NT2/D1 (cell line): ENCODE measurements at regions not wholly inside any gene's neighbourhood (a gene's known extent, or its start where the extent isn't known, plus 50 kb on each side); places are given as distances from the start of the nearest gene placed in this dataset.

Source experiments
- DNase-seq: peaks from one replicate; pipeline ENCODE4 v3.0.0-alpha.2; 2011; ENCODE audit warnings: low read depth, low spot score
- H3K27me3 ChIP-seq: 2 replicates; pipeline ENCODE4 v1.6.0; 2011; ENCODE audit warnings: mild to moderate bottlenecking; ENCODE audit not compliant: insufficient read length, insufficient read depth
- H3K36me3 ChIP-seq: 2 replicates; pipeline ENCODE4 v1.6.1; 2011; ENCODE audit warnings: mild to moderate bottlenecking, low read length, mixed read lengths; ENCODE audit not compliant: insufficient read depth, insufficient read length
- H3K4me1 ChIP-seq: 2 replicates; pipeline ENCODE4 v1.5.1; 2011; ENCODE audit not compliant: insufficient read depth, insufficient read length
- H3K4me3 ChIP-seq: 2 replicates; pipeline ENCODE4 v1.5.1; 2011; ENCODE audit warnings: low read depth; ENCODE audit not compliant: insufficient read length
- H3K9ac ChIP-seq: 2 replicates; pipeline ENCODE4 v1.6.0; 2011; ENCODE audit warnings: low read depth; ENCODE audit not compliant: insufficient read length
- H3K9me3 ChIP-seq: 2 replicates; pipeline ENCODE4 v1.5.1; 2011; ENCODE audit warnings: mild to moderate bottlenecking, low read length; ENCODE audit not compliant: insufficient read depth
- SUZ12 ChIP-seq: IDR thresholded peaks from 2 replicates; pipeline ENCODE4 v1.6.1; 2011; ENCODE audit not compliant: insufficient read length, insufficient read depth; ENCODE audit errors: extremely low read depth
- YY1 ChIP-seq: IDR thresholded peaks from 2 replicates; pipeline ENCODE4 v1.6.1; 2011; ENCODE audit not compliant: insufficient read length, insufficient read depth
- ZNF274 ChIP-seq: IDR thresholded peaks from 2 replicates; pipeline ENCODE4 v1.6.1; 2011; ENCODE audit warnings: mild to moderate bottlenecking, low read depth, low read length

DNA sequence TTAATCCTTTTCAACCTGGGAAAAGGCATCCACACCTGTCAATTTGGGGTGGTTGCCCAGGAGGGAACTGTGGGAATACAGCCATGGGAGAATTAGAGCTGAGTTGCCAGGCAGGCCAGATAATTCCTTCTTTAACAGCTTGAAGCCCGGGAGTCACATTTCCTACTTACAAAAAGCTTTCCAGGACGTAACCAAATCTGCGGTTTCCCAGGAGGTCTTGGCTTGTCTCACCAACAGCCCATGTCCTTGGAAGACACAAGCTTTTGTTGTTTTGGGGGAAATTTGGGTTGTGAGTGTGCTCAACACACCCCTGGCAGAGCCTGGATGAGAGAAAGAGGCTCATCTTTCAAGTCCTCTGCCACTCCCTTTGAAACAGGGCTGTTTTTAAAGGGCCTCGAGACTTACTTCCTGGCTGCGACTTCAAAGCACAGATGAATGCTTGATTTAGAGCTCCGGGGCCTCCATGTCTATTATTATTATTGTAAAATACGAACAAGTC, 465.9 kb upstream of the BTBD3 start:
- Histone ChIP-seq H3K27me3 (no peaks in the 10 kb centered on the region), H3K4me3 (no peak overlapping the region), H3K36me3 (no peaks in the 10 kb centered on the region), H3K9ac (no peak overlapping the region), H3K4me1 (no peaks in the 10 kb centered on the region), H3K9me3 (0 out of 2 replicates have a peak, but pooled peaks cover 8% of the 10 kb centered on the region)
- no peak for TF ChIP-seq ZNF274
- TF ChIP-seq YY1: no peak
- no peak for TF ChIP-seq SUZ12
- no peak for DNase-seq

DNA sequence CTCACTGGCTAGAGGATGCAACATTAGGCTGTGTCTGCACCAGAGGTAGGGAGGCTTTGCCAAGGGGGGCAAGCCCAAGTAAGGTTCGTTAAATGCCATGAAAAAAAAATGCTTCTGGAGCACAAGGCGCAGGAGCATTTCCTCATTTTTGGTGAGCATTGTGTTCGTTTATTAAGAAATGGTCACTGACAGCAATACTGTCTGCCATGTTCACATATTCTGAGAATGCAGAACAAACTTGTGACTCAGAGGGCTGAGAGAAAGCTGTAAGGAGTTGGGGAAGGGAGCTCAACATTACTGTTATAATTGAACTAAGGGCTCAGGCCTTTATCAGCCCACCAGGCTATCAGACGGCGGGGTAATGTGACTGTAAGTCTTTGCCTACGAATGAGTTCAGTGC, 465.4 kb upstream of the BTBD3 start:
- Histone ChIP-seq H3K9me3 (0 out of 2 replicates have a peak, but pooled peaks cover 8% of the 10 kb centered on the region), H3K36me3 (no peaks in the 10 kb centered on the region), H3K4me3 (no peak overlapping the region), H3K9ac (no peak overlapping the region), H3K4me1 (no peaks in the 10 kb centered on the region), H3K27me3 (no peaks in the 10 kb centered on the region)
- DNase-seq: no peak
- no peak for TF ChIP-seq YY1
- TF ChIP-seq SUZ12: no peak
- TF ChIP-seq ZNF274: no peak

GRCh38 chr20:11453430-11453829, 464.3 kb upstream of the BTBD3 start:
- Histone ChIP-seq H3K9me3 (0 out of 2 replicates have a peak, but pooled peaks cover 8% of the 10 kb centered on the region), H3K4me1 (no peaks in the 10 kb centered on the region), H3K36me3 (no peaks in the 10 kb centered on the region), H3K9ac (no peak overlapping the region), H3K4me3 (no peak overlapping the region), H3K27me3 (no peaks in the 10 kb centered on the region)
- DNase-seq: no peak
- TF ChIP-seq SUZ12 (no peak), YY1 (no peak), ZNF274 (no peak)

GRCh38 chr20:11454966-11455799, 462.5 kb upstream of the BTBD3 start:
- no peaks in the 10 kb centered on the region for H3K27me3 ChIP-seq
- 0 out of 2 replicates have a peak, but pooled peaks cover 3% of the 10 kb centered on the region for H3K9me3 ChIP-seq
- no peak overlapping the region for H3K9ac ChIP-seq
- no peak overlapping the region for H3K4me3 ChIP-seq
- no peak for TF ChIP-seq ZNF274
- no peak for TF ChIP-seq YY1
- TF ChIP-seq SUZ12: no peak
- H3K36me3 ChIP-seq: no peaks in the 10 kb centered on the region
- no peaks in the 10 kb centered on the region for H3K4me1 ChIP-seq
- no peak for DNase-seq

DNA sequence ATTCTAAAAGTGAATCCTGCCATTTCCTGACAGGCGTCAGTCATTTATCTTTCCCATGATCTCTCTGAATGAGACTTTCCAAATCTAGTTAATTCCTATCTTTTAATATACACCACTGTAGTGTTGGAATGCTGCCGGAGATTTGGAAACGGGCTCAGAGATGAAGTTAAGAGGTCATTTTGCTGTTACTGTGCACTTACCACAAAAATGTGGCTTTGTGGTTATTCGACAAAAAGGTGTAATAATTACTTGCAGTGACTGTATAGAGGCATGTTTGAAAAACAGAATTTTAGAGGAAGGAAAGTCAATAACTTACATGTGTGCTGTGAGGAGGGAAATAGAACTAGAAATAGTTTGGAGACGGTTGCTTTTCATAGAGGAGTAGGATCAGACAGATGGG, 460.2 kb upstream of the BTBD3 start:
- Histone ChIP-seq H3K9ac (no peak overlapping the region), H3K4me1 (no peaks in the 10 kb centered on the region)

DNA sequence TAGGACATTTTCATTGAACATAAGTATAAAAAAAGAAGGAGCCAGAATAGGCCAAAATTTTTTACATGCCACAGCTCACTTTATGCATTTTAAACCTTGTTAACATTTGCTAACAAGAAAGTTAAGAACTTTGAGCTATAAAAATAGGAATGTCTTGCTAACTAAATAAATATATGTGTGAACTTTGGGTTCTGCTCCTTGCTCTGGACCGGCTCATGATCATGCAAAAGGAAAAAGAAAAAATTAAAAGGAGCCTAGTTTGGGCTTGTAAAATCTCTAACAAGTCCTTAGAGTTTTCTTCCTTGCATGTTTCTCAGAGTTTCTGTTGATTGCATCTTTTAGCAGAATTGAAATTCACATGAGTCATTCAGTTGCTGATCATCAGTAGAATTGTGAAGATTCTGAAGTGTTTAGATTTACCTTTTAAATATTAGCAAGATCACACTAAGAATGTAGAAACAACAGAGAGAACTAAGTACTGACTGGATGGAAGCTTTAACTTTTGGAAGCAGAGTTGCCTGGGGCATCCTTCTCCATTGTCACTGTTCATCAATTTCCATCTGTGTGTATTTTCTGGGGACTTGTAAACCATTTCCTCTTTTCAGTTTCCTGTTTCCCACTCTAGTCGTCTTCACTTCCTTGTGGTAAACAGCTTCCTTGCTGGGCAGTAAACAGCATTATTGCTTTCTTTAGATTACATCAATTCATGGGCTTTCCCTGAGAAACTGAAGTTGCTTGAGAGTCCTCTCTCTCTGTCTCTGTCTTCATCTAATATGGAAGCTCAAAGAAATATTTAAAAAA, 458.4 kb upstream of the BTBD3 start:
- Histone ChIP-seq H3K9me3 (no peaks in the 10 kb centered on the region), H3K4me3 (no peak overlapping the region), H3K36me3 (no peaks in the 10 kb centered on the region), H3K9ac (no peak overlapping the region), H3K4me1 (no peaks in the 10 kb centered on the region), H3K27me3 (no peaks in the 10 kb centered on the region)
- no peak for TF ChIP-seq ZNF274
- TF ChIP-seq YY1: no peak
- TF ChIP-seq SUZ12: no peak
- DNase-seq: no peak

More for the DNA sequence above, 460.2 kb upstream of the BTBD3 start:
- TF ChIP-seq SUZ12 (no peak), YY1 (no peak), ZNF274 (no peak)
- Histone ChIP-seq H3K9me3 (no peaks in the 10 kb centered on the region), H3K27me3 (no peaks in the 10 kb centered on the region), H3K4me3 (no peak overlapping the region), H3K36me3 (no peaks in the 10 kb centered on the region)
- no peak for DNase-seq

DNA sequence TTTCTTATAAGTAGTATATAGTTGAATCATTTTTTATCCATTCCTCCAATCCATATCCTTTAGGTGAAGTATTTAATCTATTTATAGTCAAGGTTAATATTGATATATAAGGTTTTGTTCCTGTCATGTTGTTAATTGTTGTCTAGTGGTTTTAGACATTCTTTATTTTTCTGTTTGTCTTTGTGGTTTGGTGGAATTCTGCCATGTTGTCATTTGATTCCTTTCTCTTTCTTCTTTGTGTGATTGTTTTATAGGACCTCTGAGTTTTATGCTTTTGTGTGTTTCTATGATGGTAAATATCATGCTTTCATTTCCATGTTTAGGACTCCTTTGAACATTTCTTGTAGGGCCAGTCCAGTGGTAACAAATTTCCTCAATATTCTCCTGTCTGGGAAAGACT, 450.3 kb upstream of the BTBD3 start:
- Histone ChIP-seq H3K27me3 (no peaks in the 10 kb centered on the region), H3K4me1 (no peaks in the 10 kb centered on the region), H3K9ac (no peak overlapping the region), H3K4me3 (no peak overlapping the region), H3K36me3 (no peaks in the 10 kb centered on the region), H3K9me3 (no peaks in the 10 kb centered on the region)
- TF ChIP-seq YY1 (no peak), ZNF274 (no peak), SUZ12 (no peak)
- DNase-seq: no peak
